ENCODE measurements at regions not wholly inside any gene's neighbourhood (a gene's known extent, or its start where the extent isn't known, plus 50 kb on each side); places are given as distances from the start of the nearest gene placed in this dataset.

DNA sequence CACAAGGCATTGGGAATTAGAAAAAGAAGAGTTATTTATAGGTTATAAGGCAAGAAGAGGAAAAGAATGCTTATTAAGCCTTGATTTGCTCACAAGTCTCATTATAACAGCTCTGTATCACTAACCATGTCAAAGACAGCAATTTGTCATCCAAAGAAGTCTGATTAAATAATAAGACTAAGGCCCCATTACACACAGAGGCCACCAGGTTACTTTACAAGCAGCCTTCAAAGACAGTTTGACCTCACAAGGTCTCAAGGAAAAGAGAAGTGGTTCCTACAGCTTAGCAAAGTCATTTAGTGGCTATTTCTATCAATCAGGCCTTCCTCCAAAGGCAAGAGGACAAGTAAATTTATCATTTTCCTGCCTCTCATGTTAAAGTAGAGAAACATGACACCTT lies 188.5 kb downstream of the MBD2 start:
- Histone ChIP-seq H3K36me3 (replicated peaks; ENCODE audit: low read depth, low read length) (no peaks in the 10 kb centered on the region), H3K79me2 (ENCODE audit: low read length) (no peaks in the 10 kb centered on the region), H4K20me1 (ENCODE audit: insufficient read depth, low read length) (no peaks in the 10 kb centered on the region), H2AFZ (ENCODE audit: low read depth, low read length) (no peak overlapping the region), H3K4me2 (ENCODE audit: low read length) (no peak overlapping the region), H3K27ac (ENCODE audit: low read length) (no peak overlapping the region), H3K27me3 (ENCODE audit: low read depth, low read length) (no peaks in the 10 kb centered on the region; the same call in 1 of the 2 replicates), H3K9ac (ENCODE audit: low read length) (no peak overlapping the region), H3K4me3 (ENCODE audit: low read length) (no peak overlapping the region), H3K9me3 (ENCODE audit: insufficient read depth, low read length) (no peaks in the 10 kb centered on the region), H3K4me1 (ENCODE audit: low read length) (no peaks in the 10 kb centered on the region)
- TF ChIP-seq EZH2phosphoT487 (IDR thresholded peaks at IDR 0.05; ENCODE audit: low read depth): no peak
- TF ChIP-seq, protein P1, sequence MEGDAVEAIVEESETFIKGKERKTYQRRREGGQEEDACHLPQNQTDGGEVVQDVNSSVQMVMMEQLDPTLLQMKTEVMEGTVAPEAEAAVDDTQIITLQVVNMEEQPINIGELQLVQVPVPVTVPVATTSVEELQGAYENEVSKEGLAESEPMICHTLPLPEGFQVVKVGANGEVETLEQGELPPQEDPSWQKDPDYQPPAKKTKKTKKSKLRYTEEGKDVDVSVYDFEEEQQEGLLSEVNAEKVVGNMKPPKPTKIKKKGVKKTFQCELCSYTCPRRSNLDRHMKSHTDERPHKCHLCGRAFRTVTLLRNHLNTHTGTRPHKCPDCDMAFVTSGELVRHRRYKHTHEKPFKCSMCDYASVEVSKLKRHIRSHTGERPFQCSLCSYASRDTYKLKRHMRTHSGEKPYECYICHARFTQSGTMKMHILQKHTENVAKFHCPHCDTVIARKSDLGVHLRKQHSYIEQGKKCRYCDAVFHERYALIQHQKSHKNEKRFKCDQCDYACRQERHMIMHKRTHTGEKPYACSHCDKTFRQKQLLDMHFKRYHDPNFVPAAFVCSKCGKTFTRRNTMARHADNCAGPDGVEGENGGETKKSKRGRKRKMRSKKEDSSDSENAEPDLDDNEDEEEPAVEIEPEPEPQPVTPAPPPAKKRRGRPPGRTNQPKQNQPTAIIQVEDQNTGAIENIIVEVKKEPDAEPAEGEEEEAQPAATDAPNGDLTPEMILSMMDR (IDR thresholded peaks at IDR 0.05; ENCODE audit: low read depth, low read length): no peak

GRCh38 chr18:54033052-54033451 lies 191.4 kb downstream of the MBD2 start:
- Histone ChIP-seq H3K79me2 (ENCODE audit: low read length) (no peaks in the 10 kb centered on the region), H3K4me1 (ENCODE audit: low read length) (no peaks in the 10 kb centered on the region), H3K4me3 (ENCODE audit: low read length) (no peak overlapping the region), H2AFZ (ENCODE audit: low read depth, low read length) (no peak overlapping the region), H4K20me1 (ENCODE audit: insufficient read depth, low read length) (no peaks in the 10 kb centered on the region), H3K27ac (ENCODE audit: low read length) (no peak overlapping the region), H3K27me3 (ENCODE audit: low read depth, low read length) (no peaks in the 10 kb centered on the region), H3K9ac (ENCODE audit: low read length) (no peak overlapping the region), H3K36me3 (replicated peaks; ENCODE audit: low read depth, low read length) (no peaks in the 10 kb centered on the region), H3K9me3 (ENCODE audit: insufficient read depth, low read length) (no peaks in the 10 kb centered on the region), H3K4me2 (ENCODE audit: low read length) (no peak overlapping the region)
- TF ChIP-seq, protein P1 (IDR thresholded peaks at IDR 0.05; ENCODE audit: low read depth, low read length): no peak
- TF ChIP-seq EZH2phosphoT487 (IDR thresholded peaks at IDR 0.05; ENCODE audit: low read depth): no peak

- H3K27ac ChIP-seq (ENCODE audit: low read length): no peak overlapping the region
- H3K36me3 ChIP-seq (replicated peaks; ENCODE audit: low read depth, low read length): no peaks in the 10 kb centered on the region
- no peak overlapping the region for H2AFZ ChIP-seq (ENCODE audit: low read depth, low read length)
- no peaks in the 10 kb centered on the region for H4K20me1 ChIP-seq (ENCODE audit: insufficient read depth, low read length)
- no peak overlapping the region for H3K4me3 ChIP-seq (ENCODE audit: low read length)
- no peak overlapping the region for H3K4me2 ChIP-seq (ENCODE audit: low read length)
- TF ChIP-seq, protein P1 (IDR thresholded peaks at IDR 0.05; ENCODE audit: low read depth, low read length): no peak
- no peak for TF ChIP-seq EZH2phosphoT487 (IDR thresholded peaks at IDR 0.05; ENCODE audit: low read depth)
- H3K9ac ChIP-seq (ENCODE audit: low read length): no peak overlapping the region
- H3K4me1 ChIP-seq (ENCODE audit: low read length): no peaks in the 10 kb centered on the region
- no peaks in the 10 kb centered on the region for H3K27me3 ChIP-seq (ENCODE audit: low read depth, low read length)
- no peaks in the 10 kb centered on the region for H3K9me3 ChIP-seq (ENCODE audit: insufficient read depth, low read length)
- no peaks in the 10 kb centered on the region for H3K79me2 ChIP-seq (ENCODE audit: low read length)
Measured at GRCh38 chr18:54032412-54032811, 192.1 kb downstream of the MBD2 start.

DNA sequence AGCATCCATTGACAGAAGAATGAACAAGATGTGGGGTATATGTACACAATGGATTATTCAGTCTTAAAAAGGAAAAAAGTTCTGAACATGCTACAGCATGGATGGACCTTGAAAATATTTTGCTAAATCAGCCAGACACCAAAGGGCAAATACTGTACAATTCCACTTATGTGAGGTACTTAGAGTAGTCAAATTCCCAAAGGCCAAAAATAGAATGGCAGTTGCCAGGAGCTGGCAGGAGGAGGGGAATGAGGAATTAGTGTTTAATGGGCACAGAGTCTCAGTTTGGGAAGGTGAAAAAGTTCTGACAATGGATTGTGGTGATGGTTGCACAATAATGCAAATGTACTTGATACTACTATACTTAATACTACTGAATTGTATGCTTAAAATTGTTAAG lies 193.2 kb downstream of the MBD2 start:
- Histone ChIP-seq H3K79me2 (ENCODE audit: low read length) (no peaks in the 10 kb centered on the region), H3K4me3 (ENCODE audit: low read length) (no peak overlapping the region), H3K9ac (ENCODE audit: low read length) (no peak overlapping the region), H3K36me3 (replicated peaks; ENCODE audit: low read depth, low read length) (no peaks in the 10 kb centered on the region), H3K27me3 (ENCODE audit: low read depth, low read length) (no peaks in the 10 kb centered on the region), H2AFZ (ENCODE audit: low read depth, low read length) (no peak overlapping the region), H3K27ac (ENCODE audit: low read length) (no peak overlapping the region), H3K9me3 (ENCODE audit: insufficient read depth, low read length) (no peaks in the 10 kb centered on the region), H4K20me1 (ENCODE audit: insufficient read depth, low read length) (no peaks in the 10 kb centered on the region), H3K4me1 (ENCODE audit: low read length) (no peaks in the 10 kb centered on the region), H3K4me2 (ENCODE audit: low read length) (no peak overlapping the region)
- TF ChIP-seq EZH2phosphoT487 (IDR thresholded peaks at IDR 0.05; ENCODE audit: low read depth): no peak
- TF ChIP-seq, protein P1 (IDR thresholded peaks at IDR 0.05; ENCODE audit: low read depth, low read length): no peak
